Endothelial cell of hepatic sinusoid (primary cell): ENCODE measurements at regions not wholly inside any gene's neighbourhood (a gene's known extent, or its start where the extent isn't known, plus 50 kb on each side); places are given as distances from the start of the nearest gene placed in this dataset.

Experiments used
- in situ Hi-C: cut with HindIII; loops from 2 replicates; pipeline ENCODE4 v1.10.0; 2017; ENCODE audit warnings: low sequenced_read_pairs

- in situ Hi-C loops = no loop called here
Measured at GRCh38 chr22:49181942-49182341, 645.7 kb downstream of the BRD1 start.

DNA sequence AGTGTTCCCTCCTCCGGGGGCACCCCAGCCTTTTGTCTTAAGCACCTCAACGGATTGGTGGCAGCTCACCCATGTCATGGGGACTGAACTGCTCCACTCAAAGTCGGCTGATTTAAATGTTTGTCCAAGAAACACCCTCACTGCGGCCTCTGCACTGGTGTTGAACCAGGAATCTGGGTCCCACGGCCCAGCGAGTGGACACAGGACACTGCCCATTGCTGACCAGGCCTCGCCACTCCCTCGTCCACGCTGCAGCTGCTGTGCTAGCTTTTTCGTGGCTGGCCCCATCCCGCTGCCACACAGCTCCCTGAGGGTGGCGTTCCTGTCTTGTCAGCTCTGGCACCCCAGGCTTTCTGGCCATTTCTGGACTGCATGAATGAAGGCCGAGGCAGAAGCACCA lies 646.2 kb downstream of the BRD1 start:
- in situ Hi-C loops = no loop called here

DNA sequence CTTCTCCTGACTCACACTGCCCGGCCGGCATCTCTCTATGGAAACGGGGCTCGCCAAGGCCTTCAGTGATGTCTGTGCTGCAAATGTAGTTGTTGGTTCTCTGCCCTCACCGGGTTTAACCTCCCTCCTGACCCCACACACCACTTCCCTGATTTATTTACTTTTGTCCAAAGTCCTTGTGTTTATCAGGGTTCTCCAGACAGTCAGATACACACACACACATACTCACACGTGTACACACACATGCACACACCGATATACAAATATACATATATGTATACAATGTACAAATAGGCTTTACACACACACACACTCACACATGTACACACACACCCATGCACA lies 647.0 kb downstream of the BRD1 start:
- in situ Hi-C loops = no loop called here

- in situ Hi-C loops = loop anchor here (5.0 kb wide), 1 partner anchor 48 kb away; no protein-coding TSS in a partner anchor
Measured at GRCh38 chr22:49179886-49180682, 647.6 kb downstream of the BRD1 start.

- in situ Hi-C loops = loop anchor here (5.0 kb wide), 1 partner anchor 47 kb away; no protein-coding TSS in a partner anchor
Measured at GRCh38 chr22:49179175-49179574, 648.5 kb downstream of the BRD1 start.

DNA sequence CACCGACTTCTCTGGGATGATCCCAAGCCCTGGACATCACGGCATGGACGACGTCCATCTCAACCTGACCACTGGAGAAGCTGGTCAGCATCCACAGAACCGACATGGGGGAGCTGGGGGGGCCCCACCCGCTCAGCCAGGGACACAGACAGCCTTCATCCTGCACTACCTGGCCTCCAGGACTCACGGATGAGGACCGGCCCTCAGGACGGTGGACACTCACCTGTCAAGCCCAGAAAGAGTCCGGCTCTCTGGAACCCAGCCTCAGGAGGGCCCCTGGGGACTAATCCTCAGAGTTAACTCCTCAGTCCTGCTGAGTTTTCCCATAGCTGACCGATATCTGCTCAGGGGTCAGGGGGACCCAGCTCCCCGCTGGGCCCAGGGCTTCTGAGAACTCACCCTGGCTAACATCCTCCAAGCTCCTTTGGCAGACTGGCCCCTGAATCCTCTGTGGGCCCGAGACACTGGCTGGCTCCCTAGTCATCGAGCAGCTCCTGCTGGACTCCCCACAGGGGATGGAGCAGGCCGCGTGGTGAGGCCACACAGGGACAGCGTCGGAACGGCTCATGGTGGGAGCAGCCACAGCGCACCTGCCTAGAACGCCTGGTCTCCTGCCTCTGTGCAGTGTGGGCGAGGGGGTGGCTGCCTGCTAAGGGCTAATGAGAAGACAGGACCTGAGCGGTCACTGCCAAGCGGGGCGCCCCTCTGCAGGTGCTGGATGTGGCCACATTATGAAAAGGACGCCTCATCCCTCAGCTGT lies 649.2 kb downstream of the BRD1 start:
- in situ Hi-C loops = loop anchor here (5.0 kb wide), 1 partner anchor 46 kb away; no protein-coding TSS in a partner anchor

- in situ Hi-C loops = loop anchor here (5.0 kb wide), 1 partner anchor 45 kb away; no protein-coding TSS in a partner anchor
Measured at GRCh38 chr22:49177666-49178065, 650.0 kb downstream of the BRD1 start.

GRCh38 chr22:49176956-49177355 lies 650.7 kb downstream of the BRD1 start:
- in situ Hi-C loops = loop anchor here (5.0 kb wide), 1 partner anchor 45 kb away; no protein-coding TSS in a partner anchor

- in situ Hi-C loops = no loop called here
Measured at GRCh38 chr22:49170053-49170452, 657.6 kb downstream of the BRD1 start.

- in situ Hi-C loops = no loop called here
Measured at GRCh38 chr22:49169074-49169744, 658.5 kb downstream of the BRD1 start.

DNA sequence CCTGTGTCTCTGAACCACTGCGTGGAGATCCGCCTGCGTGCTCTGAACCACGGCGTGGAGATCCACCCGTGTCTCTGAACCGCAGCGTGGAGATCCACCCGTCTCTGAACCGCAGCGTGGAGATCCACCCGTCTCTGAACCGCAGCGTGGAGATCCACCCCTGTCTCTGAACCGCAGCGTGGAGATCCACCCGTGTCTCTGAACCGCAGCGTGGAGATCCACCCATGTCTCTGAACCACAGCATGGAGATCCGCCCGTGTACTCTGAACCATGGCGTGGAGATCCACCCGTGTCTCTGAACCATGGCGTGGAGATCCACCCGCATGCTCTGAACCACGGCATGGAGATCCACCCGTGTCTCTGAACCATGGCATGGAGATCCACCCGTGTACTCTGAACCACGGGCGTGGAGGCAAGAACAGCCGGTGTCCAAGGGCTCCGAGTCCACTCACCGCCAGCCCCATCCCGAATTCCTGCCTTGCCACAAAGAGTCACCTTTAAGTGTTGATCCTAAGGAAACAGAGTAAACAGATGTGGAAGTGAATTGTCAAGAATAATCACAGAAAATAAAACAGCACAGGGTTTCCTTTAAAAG lies 659.4 kb downstream of the BRD1 start:
- in situ Hi-C loops = no loop called here

- in situ Hi-C loops = no loop called here
Measured at GRCh38 chr22:49166746-49167145, 660.9 kb downstream of the BRD1 start.

GRCh38 chr22:49166211-49166610 lies 661.5 kb downstream of the BRD1 start:
- in situ Hi-C loops = no loop called here

DNA sequence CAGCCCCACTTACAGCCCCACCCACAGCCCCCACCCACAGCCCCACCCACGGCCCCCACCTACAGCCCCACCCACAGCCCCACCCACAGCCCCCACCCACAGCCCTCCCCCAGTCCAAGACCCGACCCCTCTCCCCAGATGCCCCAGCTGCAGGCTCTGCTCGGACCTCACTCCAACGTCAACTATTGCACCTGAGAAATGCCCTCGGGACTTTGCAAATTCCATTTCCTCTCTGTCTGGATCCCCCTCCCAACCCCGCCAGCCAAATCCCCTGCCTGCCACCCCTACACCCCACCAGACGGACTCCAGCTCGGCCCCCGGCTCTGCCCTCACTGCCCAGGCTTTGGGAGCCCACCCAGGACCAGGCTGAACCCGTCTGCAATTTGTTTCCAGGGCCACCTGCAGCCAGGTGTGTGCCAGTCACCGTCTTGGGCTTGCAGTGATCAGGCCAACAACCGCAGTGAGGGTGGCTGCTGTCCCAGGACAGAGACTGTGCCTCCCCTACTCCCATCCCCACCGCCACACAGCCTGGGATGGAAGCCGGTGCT lies 662.8 kb downstream of the BRD1 start:
- in situ Hi-C loops = no loop called here

DNA sequence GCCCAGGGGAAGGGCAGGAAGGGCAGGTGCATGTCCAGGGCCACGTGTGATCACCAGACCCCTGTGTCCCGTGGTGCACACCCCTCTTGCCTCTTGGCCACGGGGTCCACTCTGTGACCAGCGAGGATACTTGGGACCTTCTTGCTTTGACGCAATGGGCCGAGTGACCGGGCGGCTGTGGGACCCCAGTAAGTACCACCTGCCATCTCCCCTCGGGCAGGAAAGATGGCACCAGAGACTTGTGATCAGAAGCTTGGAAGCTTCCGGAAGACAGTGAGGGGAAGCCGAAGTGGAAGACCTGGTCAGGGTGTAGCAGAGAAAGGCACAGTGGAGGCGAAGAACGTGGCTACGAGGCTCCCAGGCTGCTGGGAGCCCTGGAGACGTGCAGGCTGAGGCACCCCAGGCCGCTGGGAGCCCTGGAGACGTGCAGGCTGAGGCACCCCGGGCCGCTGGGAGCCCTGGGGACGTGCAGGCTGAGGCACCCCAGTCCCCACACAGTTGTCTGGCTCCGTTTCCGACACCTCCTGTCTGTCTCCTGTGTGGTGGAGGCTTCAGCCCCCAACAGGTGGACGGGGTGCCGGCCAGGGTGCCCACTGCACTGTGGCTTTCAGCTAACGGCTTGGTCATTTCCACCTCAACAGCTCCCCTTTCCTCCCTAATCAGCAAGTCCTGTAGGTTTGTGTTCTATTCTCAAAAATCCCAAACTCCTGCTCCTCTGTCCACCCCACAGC lies 663.5 kb downstream of the BRD1 start:
- in situ Hi-C loops = no loop called here

DNA sequence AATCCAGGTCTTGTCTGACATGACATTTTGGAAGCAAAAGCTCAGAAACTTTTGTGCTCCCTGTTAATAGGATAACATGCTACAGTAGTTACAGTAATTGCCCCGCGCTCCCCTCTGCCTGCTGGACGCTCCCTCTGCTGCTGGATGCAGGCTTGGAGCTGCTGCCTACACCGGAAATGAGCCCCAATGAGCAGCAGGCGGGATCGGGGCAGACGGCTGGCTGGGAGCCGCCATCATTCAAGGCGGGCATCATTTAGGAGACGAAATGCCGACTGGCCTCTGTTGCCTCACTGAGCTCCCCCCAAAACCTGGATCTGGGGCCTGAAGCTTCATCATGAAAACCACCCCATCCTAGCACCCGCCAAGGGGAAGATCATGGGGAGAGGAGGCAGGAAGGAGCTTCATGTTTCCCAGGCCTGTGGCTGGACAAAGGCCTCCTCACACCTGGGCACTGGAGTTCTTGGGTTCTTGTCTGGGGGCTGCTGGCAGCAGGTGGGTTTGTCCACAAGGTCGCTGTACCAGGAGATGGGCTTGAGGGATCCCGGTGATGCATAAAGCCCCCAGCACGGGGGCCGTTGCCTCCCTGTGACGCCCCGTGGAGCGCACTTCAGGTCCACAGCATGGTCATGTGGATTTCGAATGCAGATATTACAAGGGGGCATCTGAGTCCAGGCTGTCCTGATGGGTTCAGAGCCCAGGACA lies 664.3 kb downstream of the BRD1 start:
- in situ Hi-C loops = no loop called here

DNA sequence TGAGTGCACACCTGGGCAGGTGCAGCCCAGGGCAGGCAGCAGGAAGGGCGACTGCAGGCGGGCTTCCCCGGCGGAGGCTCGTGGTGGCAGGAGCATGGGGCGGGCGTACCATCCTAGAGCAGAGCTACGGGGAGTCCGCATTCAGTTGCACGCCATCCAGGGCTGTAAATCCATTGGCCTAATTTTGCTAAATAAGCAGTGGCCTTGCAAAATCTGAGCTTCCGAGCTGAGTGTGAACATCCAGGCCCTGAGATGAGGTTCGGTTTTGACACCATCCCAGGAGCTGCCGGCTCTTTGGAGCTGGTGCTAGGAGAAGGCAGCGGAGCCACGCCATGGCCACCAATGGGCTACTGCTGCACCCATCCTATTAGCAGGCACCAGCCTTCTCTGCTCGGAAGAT lies 664.8 kb downstream of the BRD1 start:
- in situ Hi-C loops = no loop called here

DNA sequence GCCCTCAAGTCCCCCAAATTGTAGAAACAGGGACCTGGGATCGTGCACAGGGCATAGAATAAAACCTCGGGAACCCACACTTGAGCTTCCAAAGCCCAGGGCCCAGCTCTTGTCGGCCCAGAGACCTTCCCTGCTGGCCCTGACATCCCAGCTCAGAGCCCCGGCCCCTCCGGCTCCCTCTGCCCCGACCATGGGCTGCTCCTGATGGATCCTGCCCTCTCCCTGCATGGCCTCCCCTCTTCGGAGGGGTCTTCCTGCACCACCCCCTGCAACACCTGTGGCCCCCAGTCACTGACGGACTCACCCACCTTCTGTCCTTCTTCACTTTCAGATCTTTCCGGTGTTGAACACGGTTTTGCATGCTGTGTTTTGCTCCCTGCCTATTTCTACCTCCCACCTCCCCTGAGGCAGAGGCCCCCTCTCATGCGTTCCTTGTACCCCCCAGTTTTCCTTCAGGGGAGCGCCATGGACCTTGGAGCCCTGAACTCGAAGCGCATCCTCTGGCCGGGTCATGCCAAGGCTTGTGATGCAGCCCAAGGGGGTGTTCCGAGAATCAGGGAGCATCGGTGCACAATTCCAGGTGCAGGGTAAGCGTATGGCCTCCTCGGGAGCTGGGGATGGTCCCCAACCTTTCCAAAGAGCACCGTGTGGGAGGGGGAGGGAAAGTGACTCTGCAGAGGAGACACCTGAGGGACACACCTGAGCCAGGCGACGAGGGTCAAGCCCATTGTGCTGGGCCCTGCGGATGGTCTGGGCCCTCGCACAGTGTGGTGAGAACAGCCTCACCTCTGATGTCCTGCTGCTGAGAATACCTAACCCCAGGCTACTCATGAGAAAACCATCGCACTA lies 666.4 kb downstream of the BRD1 start:
- in situ Hi-C loops = no loop called here
